ENCODE measurements at regions not wholly inside any gene's neighbourhood (a gene's known extent, or its start where the extent isn't known, plus 50 kb on each side); places are given as distances from the start of the nearest gene placed in this dataset.

- Histone ChIP-seq H3K36me3 (ENCODE audit: insufficient read depth, low read length) (no peaks in the 10 kb centered on the region), H3K4me2 (ENCODE audit: low read length) (no peak overlapping the region), H3K27me3 (ENCODE audit: control insufficient read depth, insufficient read depth, low read length) (no peaks in the 10 kb centered on the region), H3K9me3 (replicated peaks; ENCODE audit: low read length) (no peaks in the 10 kb centered on the region), H3K4me1 (ENCODE audit: control insufficient read depth, insufficient read depth, low read length) (no peaks in the 10 kb centered on the region), H3K4me3 (ENCODE audit: low read length) (no peak overlapping the region), H3K9ac (ENCODE audit: low read depth, low read length) (no peak overlapping the region)
Observed at GRCh38 chr2:7517088-7517487, 599.9 kb downstream of the RNF144A start.

GRCh38 chr2:7517851-7518250, 600.6 kb downstream of the RNF144A start:
- no peaks in the 10 kb centered on the region for H3K9me3 ChIP-seq (replicated peaks; ENCODE audit: low read length)
- no peak overlapping the region for H3K9ac ChIP-seq (ENCODE audit: low read depth, low read length)
- no peak overlapping the region for H3K4me2 ChIP-seq (ENCODE audit: low read length)
- H3K4me3 ChIP-seq (ENCODE audit: low read length): no peak overlapping the region
- H3K27me3 ChIP-seq (ENCODE audit: control insufficient read depth, insufficient read depth, low read length): no peaks in the 10 kb centered on the region
- no peaks in the 10 kb centered on the region for H3K36me3 ChIP-seq (ENCODE audit: insufficient read depth, low read length)
- H3K4me1 ChIP-seq (ENCODE audit: control insufficient read depth, insufficient read depth, low read length): no peaks in the 10 kb centered on the region

- no peak overlapping the region for H3K9ac ChIP-seq (ENCODE audit: low read depth, low read length)
- H3K4me2 ChIP-seq (ENCODE audit: low read length): no peak overlapping the region
- no peaks in the 10 kb centered on the region for H3K4me1 ChIP-seq (ENCODE audit: control insufficient read depth, insufficient read depth, low read length)
- no peaks in the 10 kb centered on the region for H3K9me3 ChIP-seq (replicated peaks; ENCODE audit: low read length)
- no peak overlapping the region for H3K4me3 ChIP-seq (ENCODE audit: low read length)
- H3K36me3 ChIP-seq (ENCODE audit: insufficient read depth, low read length): no peaks in the 10 kb centered on the region
- H3K27me3 ChIP-seq (ENCODE audit: control insufficient read depth, insufficient read depth, low read length): no peaks in the 10 kb centered on the region
Observed at GRCh38 chr2:7523481-7524120, 606.4 kb downstream of the RNF144A start.

- Histone ChIP-seq H3K27me3 (ENCODE audit: control insufficient read depth, insufficient read depth, low read length) (no peaks in the 10 kb centered on the region), H3K9ac (ENCODE audit: low read depth, low read length) (no peak overlapping the region), H3K36me3 (ENCODE audit: insufficient read depth, low read length) (no peaks in the 10 kb centered on the region), H3K4me1 (ENCODE audit: control insufficient read depth, insufficient read depth, low read length) (no peaks in the 10 kb centered on the region), H3K9me3 (replicated peaks; ENCODE audit: low read length) (no peaks in the 10 kb centered on the region), H3K4me3 (ENCODE audit: low read length) (no peak overlapping the region), H3K4me2 (ENCODE audit: low read length) (no peak overlapping the region)
Observed at GRCh38 chr2:7524195-7524594, 607.0 kb downstream of the RNF144A start.

- Histone ChIP-seq H3K27me3 (ENCODE audit: control insufficient read depth, insufficient read depth, low read length) (no peaks in the 10 kb centered on the region), H3K36me3 (ENCODE audit: insufficient read depth, low read length) (no peaks in the 10 kb centered on the region), H3K4me2 (ENCODE audit: low read length) (no peak overlapping the region), H3K4me3 (ENCODE audit: low read length) (no peak overlapping the region), H3K9me3 (replicated peaks; ENCODE audit: low read length) (no peaks in the 10 kb centered on the region), H3K4me1 (ENCODE audit: control insufficient read depth, insufficient read depth, low read length) (no peaks in the 10 kb centered on the region), H3K9ac (ENCODE audit: low read depth, low read length) (no peak overlapping the region)
Observed at GRCh38 chr2:7525746-7526145, 608.5 kb downstream of the RNF144A start.

- no peaks in the 10 kb centered on the region for H3K9me3 ChIP-seq (replicated peaks; ENCODE audit: low read length)
- H3K4me1 ChIP-seq (ENCODE audit: control insufficient read depth, insufficient read depth, low read length): no peaks in the 10 kb centered on the region
- H3K4me2 ChIP-seq (ENCODE audit: low read length): no peak overlapping the region
- H3K36me3 ChIP-seq (ENCODE audit: insufficient read depth, low read length): no peaks in the 10 kb centered on the region
- H3K4me3 ChIP-seq (ENCODE audit: low read length): no peak overlapping the region
- H3K27me3 ChIP-seq (ENCODE audit: control insufficient read depth, insufficient read depth, low read length): no peaks in the 10 kb centered on the region
- H3K9ac ChIP-seq (ENCODE audit: low read depth, low read length): no peak overlapping the region
Observed at GRCh38 chr2:7527165-7527722, 610.0 kb downstream of the RNF144A start.

- H3K9ac ChIP-seq (ENCODE audit: low read depth, low read length): no peak overlapping the region
- H3K36me3 ChIP-seq (ENCODE audit: insufficient read depth, low read length): no peaks in the 10 kb centered on the region
- H3K4me1 ChIP-seq (ENCODE audit: control insufficient read depth, insufficient read depth, low read length): no peaks in the 10 kb centered on the region
- H3K27me3 ChIP-seq (ENCODE audit: control insufficient read depth, insufficient read depth, low read length): no peaks in the 10 kb centered on the region
- no peak overlapping the region for H3K4me2 ChIP-seq (ENCODE audit: low read length)
- no peak overlapping the region for H3K4me3 ChIP-seq (ENCODE audit: low read length)
- no peaks in the 10 kb centered on the region for H3K9me3 ChIP-seq (replicated peaks; ENCODE audit: low read length)
Observed at GRCh38 chr2:7530001-7530400, 612.8 kb downstream of the RNF144A start.

- Histone ChIP-seq H3K4me1 (ENCODE audit: control insufficient read depth, insufficient read depth, low read length) (no peaks in the 10 kb centered on the region), H3K27me3 (ENCODE audit: control insufficient read depth, insufficient read depth, low read length) (no peaks in the 10 kb centered on the region), H3K9me3 (replicated peaks; ENCODE audit: low read length) (no peaks in the 10 kb centered on the region), H3K4me3 (ENCODE audit: low read length) (no peak overlapping the region), H3K4me2 (ENCODE audit: low read length) (no peak overlapping the region), H3K9ac (ENCODE audit: low read depth, low read length) (no peak overlapping the region), H3K36me3 (ENCODE audit: insufficient read depth, low read length) (no peaks in the 10 kb centered on the region)
Observed at GRCh38 chr2:7539077-7539476, 621.9 kb downstream of the RNF144A start.

GRCh38 chr2:7539760-7540159, 622.5 kb downstream of the RNF144A start:
- Histone ChIP-seq H3K4me2 (ENCODE audit: low read length) (no peak overlapping the region), H3K9ac (ENCODE audit: low read depth, low read length) (no peak overlapping the region), H3K36me3 (ENCODE audit: insufficient read depth, low read length) (no peaks in the 10 kb centered on the region), H3K4me1 (ENCODE audit: control insufficient read depth, insufficient read depth, low read length) (no peaks in the 10 kb centered on the region), H3K9me3 (replicated peaks; ENCODE audit: low read length) (no peaks in the 10 kb centered on the region), H3K27me3 (ENCODE audit: control insufficient read depth, insufficient read depth, low read length) (no peaks in the 10 kb centered on the region), H3K4me3 (ENCODE audit: low read length) (no peak overlapping the region)

GRCh38 chr2:7552825-7553570, 635.8 kb downstream of the RNF144A start:
- Histone ChIP-seq H3K9me3 (replicated peaks; ENCODE audit: low read length) (no peaks in the 10 kb centered on the region), H3K9ac (ENCODE audit: low read depth, low read length) (no peak overlapping the region), H3K27me3 (ENCODE audit: control insufficient read depth, insufficient read depth, low read length) (no peaks in the 10 kb centered on the region), H3K4me1 (ENCODE audit: control insufficient read depth, insufficient read depth, low read length) (no peaks in the 10 kb centered on the region), H3K4me2 (ENCODE audit: low read length) (no peak overlapping the region), H3K36me3 (ENCODE audit: insufficient read depth, low read length) (no peaks in the 10 kb centered on the region), H3K4me3 (ENCODE audit: low read length) (no peak overlapping the region)

- no peaks in the 10 kb centered on the region for H3K4me1 ChIP-seq (ENCODE audit: control insufficient read depth, insufficient read depth, low read length)
- H3K27me3 ChIP-seq (ENCODE audit: control insufficient read depth, insufficient read depth, low read length): no peaks in the 10 kb centered on the region
- H3K4me2 ChIP-seq (ENCODE audit: low read length): no peak overlapping the region
- H3K4me3 ChIP-seq (ENCODE audit: low read length): no peak overlapping the region
- no peak overlapping the region for H3K9ac ChIP-seq (ENCODE audit: low read depth, low read length)
- no peaks in the 10 kb centered on the region for H3K9me3 ChIP-seq (replicated peaks; ENCODE audit: low read length)
- H3K36me3 ChIP-seq (ENCODE audit: insufficient read depth, low read length): no peaks in the 10 kb centered on the region
Observed at GRCh38 chr2:7555260-7555659, 638.0 kb downstream of the RNF144A start.

- H3K27me3 ChIP-seq (ENCODE audit: control insufficient read depth, insufficient read depth, low read length): no peaks in the 10 kb centered on the region
Observed at GRCh38 chr2:7557376-7557775, 640.2 kb downstream of the RNF144A start.

More at GRCh38 chr2:7557376-7557775, 640.2 kb downstream of the RNF144A start:
- Histone ChIP-seq H3K4me2 (ENCODE audit: low read length) (no peak overlapping the region), H3K4me3 (ENCODE audit: low read length) (no peak overlapping the region), H3K9me3 (replicated peaks; ENCODE audit: low read length) (no peaks in the 10 kb centered on the region), H3K4me1 (ENCODE audit: control insufficient read depth, insufficient read depth, low read length) (no peaks in the 10 kb centered on the region), H3K36me3 (ENCODE audit: insufficient read depth, low read length) (no peaks in the 10 kb centered on the region), H3K9ac (ENCODE audit: low read depth, low read length) (no peak overlapping the region)

Data from skeletal muscle satellite cell (primary cell).